GM21717 (cell line): ENCODE measurements at regions not wholly inside any gene's neighbourhood (a gene's known extent, or its start where the extent isn't known, plus 50 kb on each side); places are given as distances from the start of the nearest gene placed in this dataset.
"Not testable (repeated sequence)": the region's sequence is repeated elsewhere in the genome, so short reads cannot be mapped to it uniquely, and the experiment has no call there.

Source experiments
- ATAC-seq: cut with Tn5 transposase; IDR thresholded peaks from one replicate; pipeline ENCODE4 v1.9.1; 2021; ENCODE audit warnings: mild to moderate bottlenecking, moderate library complexity; ENCODE audit not compliant: unreplicated experiment

GRCh38 chr5:35561396-35561795 lies 56.3 kb upstream of the SPEF2 start:
- no peak for ATAC-seq

GRCh38 chr5:35557748-35558147 lies 59.9 kb upstream of the SPEF2 start:
- ATAC-seq, result no peak

- ATAC-seq, result no peak
These were observed 60.5 kb upstream of the SPEF2 start for GRCh38 chr5:35557199-35557598.

- ATAC-seq, result no peak
These were observed 63.6 kb upstream of the SPEF2 start for GRCh38 chr5:35554016-35554415.

- no peak for ATAC-seq
These were observed 72.5 kb upstream of the SPEF2 start for GRCh38 chr5:35545190-35545589.

- ATAC-seq, result no peak
These were observed 74.3 kb upstream of the SPEF2 start for GRCh38 chr5:35543408-35543807.

- no peak for ATAC-seq
These were observed 77.7 kb upstream of the SPEF2 start for GRCh38 chr5:35540002-35540401.

- ATAC-seq, result no peak
These were observed 79.3 kb upstream of the SPEF2 start for GRCh38 chr5:35538198-35538931.

GRCh38 chr5:35533156-35533555 lies 84.5 kb upstream of the SPEF2 start:
- ATAC-seq, result no peak

- not testable (repeated sequence) for ATAC-seq
These were observed 86.1 kb upstream of the SPEF2 start for GRCh38 chr5:35531553-35531952.

- ATAC-seq, result peak; percentile 90
These were observed 99.6 kb upstream of the SPEF2 start for GRCh38 chr5:35518104-35518503.

GRCh38 chr5:35516271-35516670 lies 101.4 kb upstream of the SPEF2 start:
- no peak for ATAC-seq

GRCh38 chr5:35513612-35514011 lies 104.1 kb upstream of the SPEF2 start:
- ATAC-seq, result no peak

- ATAC-seq, result no peak
These were observed 115.5 kb upstream of the SPEF2 start for GRCh38 chr5:35502206-35502605.

- no peak for ATAC-seq
These were observed 128.9 kb upstream of the SPEF2 start for GRCh38 chr5:35488791-35489190.

- no peak for ATAC-seq
These were observed 129.6 kb upstream of the SPEF2 start for GRCh38 chr5:35488055-35488454.

- ATAC-seq, result no peak
These were observed 130.2 kb upstream of the SPEF2 start for GRCh38 chr5:35487233-35488025.

- ATAC-seq, result no peak
These were observed 132.2 kb upstream of the SPEF2 start for GRCh38 chr5:35485487-35485886.

GRCh38 chr5:35484241-35484640 lies 133.4 kb upstream of the SPEF2 start:
- no peak for ATAC-seq

GRCh38 chr5:35483780-35484179 lies 133.9 kb upstream of the SPEF2 start:
- no peak for ATAC-seq

- ATAC-seq, result no peak
These were observed 134.5 kb upstream of the SPEF2 start for GRCh38 chr5:35483191-35483590.

- ATAC-seq, result no peak
These were observed 135.4 kb upstream of the SPEF2 start for GRCh38 chr5:35482167-35482755.
